Fibroblast of lung (primary cell): ENCODE measurements at regions not wholly inside any gene's neighbourhood (a gene's known extent, or its start where the extent isn't known, plus 50 kb on each side); places are given as distances from the start of the nearest gene placed in this dataset.

ENCODE experiments used
- DNase-seq, 2 donors: peaks; one replicate each; pipeline versions ENCODE4 v3.0.0 to v3.0.0-alpha.2; 2010; ENCODE audit warnings: low read depth in 2 of 2
- H2AFZ ChIP-seq: 2 replicates; pipeline ENCODE4 v1.5.1; 2012; ENCODE audit warnings: low read length, control low read depth, inconsistent platforms
- H3K27ac ChIP-seq: 2 replicates; pipeline ENCODE4 v1.5.1; 2011; ENCODE audit warnings: low read length, control low read depth; ENCODE audit not compliant: insufficient read depth
- H3K27me3 ChIP-seq: 2 replicates; pipeline ENCODE4 v1.5.1; 2011; ENCODE audit warnings: mild to moderate bottlenecking, low read length; ENCODE audit not compliant: control insufficient read depth, insufficient read depth
- H3K36me3 ChIP-seq: 2 replicates; pipeline ENCODE4 v1.5.1; 2011; ENCODE audit warnings: low read length; ENCODE audit not compliant: control insufficient read depth, insufficient read depth
- H3K4me1 ChIP-seq: 2 replicates; pipeline ENCODE4 v1.5.1; 2011; ENCODE audit warnings: low read length; ENCODE audit not compliant: control insufficient read depth, insufficient read depth; ENCODE audit errors: extremely low read depth
- H3K4me2 ChIP-seq: 2 replicates; pipeline ENCODE4 v1.5.1; 2011; ENCODE audit warnings: low read length, control low read depth; ENCODE audit not compliant: insufficient read depth; ENCODE audit errors: extremely low read depth
- H3K4me3 ChIP-seq, 4 experiments: fragments of 200-600 bp in 1 of 4; sonication (generic) in 1 of 4; replicated peaks in 1 of 4; 2 replicates each; pipeline ENCODE4 v1.5.1; 2011 to 2016; ENCODE audit warnings: low read length in 4 of 4, low read depth in 3 of 4, mild to moderate bottlenecking in 3 of 4, control low read depth in 2 of 4, inconsistent platforms in 1 of 4, mixed read lengths in 1 of 4; ENCODE audit not compliant: insufficient read depth in 1 of 4; ENCODE audit errors: control extremely low read depth in 1 of 4
- H3K79me2 ChIP-seq: 2 replicates; pipeline ENCODE4 v1.5.1; 2012; ENCODE audit warnings: mild to moderate bottlenecking, low read length, inconsistent platforms; ENCODE audit not compliant: control insufficient read depth, insufficient read depth
- H3K9ac ChIP-seq: 2 replicates; pipeline ENCODE4 v1.5.1; 2011; ENCODE audit warnings: mild to moderate bottlenecking, low read length, control low read depth; ENCODE audit not compliant: insufficient read depth
- H3K9me3 ChIP-seq: 2 replicates; pipeline ENCODE4 v1.5.1; 2012; ENCODE audit warnings: low read depth, low read length; ENCODE audit not compliant: control insufficient read depth, insufficient read depth
- H4K20me1 ChIP-seq: 2 replicates; pipeline ENCODE4 v1.5.1; 2011; ENCODE audit warnings: low read length; ENCODE audit not compliant: control insufficient read depth, insufficient read depth; ENCODE audit errors: extremely low read depth
- CTCF ChIP-seq, 2 donors: IDR thresholded peaks in 1 of 2; conservative IDR thresholded peaks in 1 of 2; 1 replicate in 1 of 2; 2 replicates in 1 of 2; pipeline ENCODE4 v1.5.1; 2011 to 2012; ENCODE audit warnings: low read length in 2 of 2, control low read depth in 1 of 2, inconsistent platforms in 1 of 2, low read depth in 1 of 2, mild to moderate bottlenecking in 1 of 2
- EZH2 ChIP-seq: IDR thresholded peaks from 2 replicates; pipeline ENCODE4 v1.5.1; 2012; ENCODE audit warnings: low read length, control low read depth, mild to moderate bottlenecking; ENCODE audit errors: missing control alignments

GRCh38 chr13:27327633-27328032 is 57.0 kb downstream of the RASL11A start:
- no peaks in the 10 kb centered on the region for H3K36me3 ChIP-seq
- no peaks in the 10 kb centered on the region for H3K4me1 ChIP-seq
- H4K20me1 ChIP-seq = no peaks in the 10 kb centered on the region
- no peaks in the 10 kb centered on the region for H3K79me2 ChIP-seq
- peaks cover 2% of the 10 kb centered on the region for H3K27me3 ChIP-seq
- H2AFZ ChIP-seq = no peak overlapping the region
- no peak overlapping the region for H3K4me3 ChIP-seq
- H3K27ac ChIP-seq = no peak overlapping the region
- no peaks in the 10 kb centered on the region for H3K9me3 ChIP-seq
- no peak overlapping the region for H3K9ac ChIP-seq
- TF ChIP-seq EZH2 = no peak
- no peak overlapping the region for H3K4me2 ChIP-seq
- DNase-seq = no peak

GRCh38 chr13:27329210-27329609 is 58.6 kb downstream of the RASL11A start:
- Histone ChIP-seq H3K27ac (no peak overlapping the region), H3K27me3 (peaks cover 2% of the 10 kb centered on the region), H4K20me1 (no peaks in the 10 kb centered on the region), H3K36me3 (no peaks in the 10 kb centered on the region), H3K79me2 (no peaks in the 10 kb centered on the region), H3K9me3 (no peaks in the 10 kb centered on the region), H3K4me3 (no peak overlapping the region), H3K4me2 (no peak overlapping the region), H3K9ac (no peak overlapping the region), H3K4me1 (no peaks in the 10 kb centered on the region), H2AFZ (no peak overlapping the region)
- no peak for DNase-seq
- no peak for TF ChIP-seq CTCF (conservative IDR thresholded peaks at IDR 0.05 in 1 of 2, IDR thresholded peaks at IDR 0.05 in 1 of 2; ENCODE audit: low read depth in 1 of 2, low read length in 2 of 2)
- no peak for TF ChIP-seq EZH2

GRCh38 chr13:27334774-27335435 is 64.3 kb downstream of the RASL11A start:
- H3K79me2 ChIP-seq = no peaks in the 10 kb centered on the region
- DNase-seq = peak; percentile 49 to 55
- no peaks in the 10 kb centered on the region for H3K36me3 ChIP-seq
- no peak overlapping the region for H3K27ac ChIP-seq
- H3K27me3 ChIP-seq = no peaks in the 10 kb centered on the region
- no peak overlapping the region for H2AFZ ChIP-seq
- no peak overlapping the region for H3K4me3 ChIP-seq
- H4K20me1 ChIP-seq = no peaks in the 10 kb centered on the region
- no peaks in the 10 kb centered on the region for H3K9me3 ChIP-seq
- TF ChIP-seq EZH2 (no peak), CTCF (conservative IDR thresholded peaks at IDR 0.05 in 1 of 2, IDR thresholded peaks at IDR 0.05 in 1 of 2; ENCODE audit: low read depth in 1 of 2, low read length in 2 of 2) (no peak)
- H3K9ac ChIP-seq = no peak overlapping the region
- H3K4me2 ChIP-seq = no peak overlapping the region
- no peaks in the 10 kb centered on the region for H3K4me1 ChIP-seq
